ENCODE measurements at regions not wholly inside any gene's neighbourhood (a gene's known extent, or its start where the extent isn't known, plus 50 kb on each side); places are given as distances from the start of the nearest gene placed in this dataset.
"Not testable (repeated sequence)": the region's sequence is repeated elsewhere in the genome, so short reads cannot be mapped to it uniquely, and the experiment has no call there.

GRCh38 chr11:98725471-98725870, 295.3 kb upstream of the CNTN5 start:
- Histone ChIP-seq H3K27me3 (no peaks in the 10 kb centered on the region; the same call in 1 of the 2 replicates), H3K4me3 (no peak overlapping the region), H3K36me3 (no peaks in the 10 kb centered on the region), H3K9me3 (no peaks in the 10 kb centered on the region)
- DNase-seq = no peak

- Histone ChIP-seq H3K36me3 (no peaks in the 10 kb centered on the region), H3K9me3 (no peaks in the 10 kb centered on the region), H3K27me3 (no peaks in the 10 kb centered on the region; the same call in 1 of the 2 replicates), H3K4me3 (no peak overlapping the region)
- no peak for DNase-seq
Measured at GRCh38 chr11:98728421-98728820, 292.3 kb upstream of the CNTN5 start.

DNA sequence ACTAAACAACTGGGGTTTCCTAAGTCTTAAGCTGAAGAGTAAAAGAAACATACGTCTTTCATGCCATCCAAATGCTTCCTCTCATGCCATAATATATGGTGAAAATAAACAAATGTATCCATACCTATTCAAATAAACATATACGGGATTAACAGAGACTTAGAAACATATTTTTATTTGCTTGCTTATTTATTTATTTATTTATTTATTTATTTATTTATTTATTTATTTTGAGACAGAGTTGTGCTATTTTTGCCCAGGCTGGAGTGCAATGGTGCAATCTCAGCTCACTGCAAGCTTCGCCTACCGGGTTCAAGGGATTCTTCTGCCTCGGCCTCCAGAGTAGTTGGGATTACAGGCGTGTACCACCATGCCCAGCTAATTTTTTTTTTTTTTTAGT, 291.6 kb upstream of the CNTN5 start:
- H3K9me3 ChIP-seq = no peaks in the 10 kb centered on the region
- H3K36me3 ChIP-seq = no peaks in the 10 kb centered on the region
- H3K27me3 ChIP-seq = no peaks in the 10 kb centered on the region; the same call in 1 of the 2 replicates
- no peak for DNase-seq
- no peak overlapping the region for H3K4me3 ChIP-seq

DNA sequence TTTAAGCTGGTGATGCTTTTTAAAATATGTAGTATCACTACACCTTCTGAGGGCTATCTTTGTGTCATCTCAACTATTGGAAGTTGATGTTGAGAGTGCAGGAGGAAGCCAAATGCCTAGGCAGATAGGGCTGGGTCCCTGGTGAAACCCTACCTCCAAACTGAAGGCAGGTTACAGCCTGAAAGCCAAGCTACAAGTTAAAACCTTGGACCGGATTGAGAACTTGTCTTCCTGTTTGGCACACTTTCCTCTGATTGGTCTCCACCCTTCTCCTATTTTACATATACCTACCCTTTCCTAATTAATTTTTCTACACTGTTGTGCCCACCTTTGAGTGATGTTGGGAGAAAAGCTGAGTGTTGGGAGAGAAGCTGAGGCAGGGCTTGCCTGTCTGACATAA, 287.8 kb upstream of the CNTN5 start:
- Histone ChIP-seq H3K36me3 (no peaks in the 10 kb centered on the region), H3K4me3 (no peak overlapping the region), H3K27me3 (no peaks in the 10 kb centered on the region), H3K9me3 (no peaks in the 10 kb centered on the region)
- DNase-seq = no peak

DNA sequence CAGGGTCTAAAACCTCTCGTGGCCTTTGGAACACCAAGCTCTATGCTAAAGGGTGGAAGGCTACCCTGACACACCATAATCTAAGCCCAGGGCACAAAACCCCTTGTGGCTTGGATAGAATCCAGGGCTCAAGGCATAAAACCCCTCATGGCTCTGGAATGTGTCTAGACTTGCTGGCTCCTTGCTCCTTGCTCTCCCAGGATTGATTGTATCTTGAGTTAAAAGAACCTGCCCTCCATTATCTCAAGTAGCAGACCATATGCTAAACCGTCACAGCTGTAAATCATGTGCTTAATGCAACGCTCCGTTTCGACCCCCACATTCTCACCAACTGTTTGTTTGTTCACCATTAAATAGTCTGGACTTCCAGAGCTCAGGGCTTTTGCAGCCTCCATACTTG, 287.4 kb upstream of the CNTN5 start:
- H3K27me3 ChIP-seq, H3K36me3 ChIP-seq, DNase-seq, H3K9me3 ChIP-seq, H3K4me3 ChIP-seq: not testable (repeated sequence)

DNA sequence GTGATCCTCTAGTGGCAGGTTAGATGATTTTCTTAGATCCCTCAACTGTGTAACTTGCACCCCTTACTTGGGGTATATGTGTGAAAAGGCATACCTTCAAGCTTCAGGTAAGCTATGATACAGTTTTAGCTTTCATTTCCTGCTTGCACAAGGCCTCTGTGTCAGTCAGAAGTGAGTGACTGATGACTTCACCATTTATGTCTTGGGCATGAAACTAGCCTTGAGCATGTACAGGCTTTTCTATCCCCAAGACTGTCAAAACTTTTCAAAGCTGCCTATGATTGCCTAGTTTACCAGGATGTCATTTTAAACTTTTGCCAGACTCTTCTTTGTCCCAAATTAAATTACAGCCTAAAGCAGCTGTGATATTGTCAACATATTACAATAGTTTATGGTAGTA, 286.1 kb upstream of the CNTN5 start:
- no peaks in the 10 kb centered on the region for H3K27me3 ChIP-seq
- H3K4me3 ChIP-seq = no peak overlapping the region
- no peaks in the 10 kb centered on the region for H3K36me3 ChIP-seq
- H3K9me3 ChIP-seq = no peaks in the 10 kb centered on the region
- no peak for DNase-seq

- Histone ChIP-seq H3K4me3 (no peak overlapping the region), H3K9me3 (no peaks in the 10 kb centered on the region), H3K36me3 (no peaks in the 10 kb centered on the region), H3K27me3 (no peaks in the 10 kb centered on the region)
- DNase-seq = no peak
Measured at GRCh38 chr11:98736833-98737232, 283.9 kb upstream of the CNTN5 start.

- no peak for DNase-seq
- Histone ChIP-seq H3K36me3 (no peaks in the 10 kb centered on the region), H3K27me3 (no peaks in the 10 kb centered on the region), H3K9me3 (no peaks in the 10 kb centered on the region), H3K4me3 (no peak overlapping the region)
Measured at GRCh38 chr11:98740321-98740720, 280.4 kb upstream of the CNTN5 start.

- not testable (repeated sequence) for H3K27me3 ChIP-seq, H3K4me3 ChIP-seq, H3K36me3 ChIP-seq, DNase-seq, H3K9me3 ChIP-seq
Measured at GRCh38 chr11:98763446-98763845, 257.3 kb upstream of the CNTN5 start.

DNA sequence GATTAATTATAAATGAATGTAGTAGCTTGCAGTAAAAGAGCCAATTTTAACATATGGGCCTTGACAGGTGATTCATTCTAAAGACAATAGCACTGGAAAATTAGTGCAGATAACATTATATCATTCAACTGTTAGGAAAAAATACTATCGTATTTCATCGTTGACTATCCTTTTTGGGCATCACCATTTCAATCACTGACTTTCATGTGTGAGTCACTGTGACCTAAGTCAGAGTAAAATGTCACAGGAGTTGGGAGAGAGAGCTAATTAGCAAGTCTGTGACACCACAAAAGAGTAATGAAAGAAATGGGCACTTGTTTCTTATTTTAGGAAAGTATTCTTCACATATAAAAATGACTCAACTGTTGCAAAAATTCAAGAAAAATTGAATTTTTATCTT, 253.8 kb upstream of the CNTN5 start:
- Histone ChIP-seq H3K36me3 (no peaks in the 10 kb centered on the region), H3K9me3 (no peaks in the 10 kb centered on the region), H3K4me3 (no peak overlapping the region), H3K27me3 (no peaks in the 10 kb centered on the region)
- DNase-seq = no peak

- H3K27me3 ChIP-seq = not testable (repeated sequence)
Measured at GRCh38 chr11:98770046-98770445, 250.7 kb upstream of the CNTN5 start.

GRCh38 chr11:98771791-98772190, 249.0 kb upstream of the CNTN5 start:
- no peaks in the 10 kb centered on the region for H3K36me3 ChIP-seq
- no peak for DNase-seq
- no peaks in the 10 kb centered on the region for H3K9me3 ChIP-seq
- H3K4me3 ChIP-seq = no peak overlapping the region
- no peaks in the 10 kb centered on the region for H3K27me3 ChIP-seq

More at GRCh38 chr11:98770046-98770445, 250.7 kb upstream of the CNTN5 start:
- H3K4me3 ChIP-seq, H3K36me3 ChIP-seq, DNase-seq, H3K9me3 ChIP-seq: not testable (repeated sequence)

GRCh38 chr11:98772893-98773292, 247.9 kb upstream of the CNTN5 start:
- Histone ChIP-seq H3K9me3 (no peaks in the 10 kb centered on the region), H3K4me3 (no peak overlapping the region), H3K36me3 (no peaks in the 10 kb centered on the region), H3K27me3 (no peaks in the 10 kb centered on the region)
- no peak for DNase-seq

- H3K27me3 ChIP-seq = no peaks in the 10 kb centered on the region
- H3K9me3 ChIP-seq = no peaks in the 10 kb centered on the region
- DNase-seq = no peak
- no peak overlapping the region for H3K4me3 ChIP-seq
- H3K36me3 ChIP-seq = no peaks in the 10 kb centered on the region
Measured at GRCh38 chr11:98793276-98793675, 227.5 kb upstream of the CNTN5 start.

- Histone ChIP-seq H3K27me3 (no peaks in the 10 kb centered on the region), H3K36me3 (no peaks in the 10 kb centered on the region), H3K4me3 (no peak overlapping the region), H3K9me3 (no peaks in the 10 kb centered on the region)
- DNase-seq = no peak
Measured at GRCh38 chr11:98798333-98798732, 222.4 kb upstream of the CNTN5 start.

DNA sequence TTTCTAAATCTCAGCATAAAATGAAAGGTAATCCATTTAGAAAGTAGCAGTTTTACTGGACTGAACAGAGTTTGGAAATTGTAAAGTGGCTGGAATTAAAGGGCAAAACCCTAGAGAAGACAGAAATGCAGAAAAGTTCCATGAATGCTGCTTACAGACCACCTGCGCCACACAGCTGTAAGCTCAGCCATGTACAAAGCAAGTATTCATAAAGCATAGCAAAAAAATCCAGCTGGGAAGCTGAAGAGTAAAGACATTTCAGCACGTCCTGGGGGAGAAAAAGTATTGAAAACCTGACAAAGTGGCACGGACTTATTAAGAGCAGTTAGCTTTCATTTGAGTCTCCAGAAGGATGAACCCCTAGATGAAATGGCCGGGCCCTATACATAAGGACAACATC, 220.1 kb upstream of the CNTN5 start:
- Histone ChIP-seq H3K4me3 (no peak overlapping the region), H3K36me3 (no peaks in the 10 kb centered on the region), H3K9me3 (no peaks in the 10 kb centered on the region), H3K27me3 (no peaks in the 10 kb centered on the region)
- no peak for DNase-seq

DNA sequence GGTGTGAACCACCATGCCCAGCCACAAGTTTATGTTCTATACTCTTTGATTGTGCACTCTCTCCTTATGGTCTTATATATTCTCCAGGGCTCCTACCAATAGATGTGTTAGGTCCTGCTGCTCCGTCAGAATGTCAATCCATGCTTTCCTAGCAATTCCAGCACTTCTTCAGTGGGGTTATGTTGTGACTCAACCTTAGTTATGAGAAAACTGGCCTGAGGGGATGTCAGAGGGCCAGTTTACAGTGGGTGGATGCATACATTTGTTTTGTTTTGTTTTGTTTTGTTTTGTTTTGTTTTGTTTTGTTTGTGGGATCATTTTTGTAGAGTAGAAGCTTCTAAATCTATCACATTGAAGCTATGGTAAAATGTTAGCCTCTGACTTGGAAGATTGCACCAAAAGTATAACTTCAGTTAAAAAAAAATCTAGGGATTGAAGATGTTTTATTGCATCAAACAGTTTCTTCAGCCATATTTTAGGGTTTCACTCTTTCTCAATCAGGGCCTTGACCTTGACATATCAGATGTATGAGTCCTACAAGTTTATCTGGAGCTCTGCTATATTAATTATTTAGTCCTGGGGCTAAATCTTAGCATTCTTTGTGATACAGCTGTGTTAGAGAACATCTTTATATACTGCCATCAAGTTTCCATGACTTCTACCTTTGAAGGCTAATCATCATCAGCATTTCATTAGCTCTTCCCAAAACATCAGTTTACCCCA, 191.6 kb upstream of the CNTN5 start:
- no peaks in the 10 kb centered on the region for H3K27me3 ChIP-seq
- no peak overlapping the region for H3K4me3 ChIP-seq
- H3K9me3 ChIP-seq = no peaks in the 10 kb centered on the region
- no peaks in the 10 kb centered on the region for H3K36me3 ChIP-seq
- no peak for DNase-seq

GRCh38 chr11:98829971-98830370, 190.8 kb upstream of the CNTN5 start:
- H3K9me3 ChIP-seq = no peaks in the 10 kb centered on the region
- no peak for DNase-seq
- H3K36me3 ChIP-seq = no peaks in the 10 kb centered on the region
- H3K27me3 ChIP-seq = no peaks in the 10 kb centered on the region
- H3K4me3 ChIP-seq = no peak overlapping the region

DNA sequence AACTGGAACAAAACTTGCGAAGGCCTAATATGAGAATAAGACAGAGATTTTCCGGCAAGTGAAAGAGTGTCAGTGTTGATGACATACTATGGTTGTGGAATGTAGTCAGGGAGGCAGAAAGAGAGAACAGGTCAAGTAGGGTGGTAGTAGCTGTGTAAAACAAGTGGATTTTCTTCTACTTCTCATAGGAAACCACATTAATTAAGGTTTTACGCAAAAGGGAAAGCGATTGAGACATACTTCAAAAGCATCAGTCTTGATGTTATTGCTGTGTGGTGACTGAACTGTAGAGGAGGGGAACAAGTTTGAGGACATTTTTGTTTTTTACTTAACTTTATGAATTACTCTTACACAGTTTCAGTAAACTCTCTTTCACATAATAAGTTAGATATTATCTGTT, 186.0 kb upstream of the CNTN5 start:
- no peaks in the 10 kb centered on the region for H3K27me3 ChIP-seq
- H3K9me3 ChIP-seq = no peaks in the 10 kb centered on the region
- no peak for DNase-seq
- H3K36me3 ChIP-seq = no peaks in the 10 kb centered on the region
- no peak overlapping the region for H3K4me3 ChIP-seq
